OCI-LY7 (cell line): ENCODE measurements at regions not wholly inside any gene's neighbourhood (a gene's known extent, or its start where the extent isn't known, plus 50 kb on each side); places are given as distances from the start of the nearest gene placed in this dataset.

ENCODE experiments used
- EZH2phosphoT487 ChIP-seq: fragments of 200-600 bp; sonication (generic); IDR thresholded peaks from 2 replicates; pipeline ENCODE4 v1.6.1; 2018; ENCODE audit warnings: low read depth, borderline replicate concordance, mild to moderate bottlenecking, mixed run types, antibody characterized with exemption, low read length, moderate library complexity, mixed read lengths
- TF ChIP-seq, protein P1 (sequence below): fragments of 200-600 bp; sonication (generic); conservative IDR thresholded peaks from 2 replicates; pipeline ENCODE4 v1.5.1; 2014; ENCODE audit warnings: mild to moderate bottlenecking, antibody characterized with exemption, low read length, moderate library complexity, mixed read lengths

GRCh38 chr5:143473481-143473880 is 70.0 kb upstream of the NR3C1 start:
- TF ChIP-seq, protein P1, sequence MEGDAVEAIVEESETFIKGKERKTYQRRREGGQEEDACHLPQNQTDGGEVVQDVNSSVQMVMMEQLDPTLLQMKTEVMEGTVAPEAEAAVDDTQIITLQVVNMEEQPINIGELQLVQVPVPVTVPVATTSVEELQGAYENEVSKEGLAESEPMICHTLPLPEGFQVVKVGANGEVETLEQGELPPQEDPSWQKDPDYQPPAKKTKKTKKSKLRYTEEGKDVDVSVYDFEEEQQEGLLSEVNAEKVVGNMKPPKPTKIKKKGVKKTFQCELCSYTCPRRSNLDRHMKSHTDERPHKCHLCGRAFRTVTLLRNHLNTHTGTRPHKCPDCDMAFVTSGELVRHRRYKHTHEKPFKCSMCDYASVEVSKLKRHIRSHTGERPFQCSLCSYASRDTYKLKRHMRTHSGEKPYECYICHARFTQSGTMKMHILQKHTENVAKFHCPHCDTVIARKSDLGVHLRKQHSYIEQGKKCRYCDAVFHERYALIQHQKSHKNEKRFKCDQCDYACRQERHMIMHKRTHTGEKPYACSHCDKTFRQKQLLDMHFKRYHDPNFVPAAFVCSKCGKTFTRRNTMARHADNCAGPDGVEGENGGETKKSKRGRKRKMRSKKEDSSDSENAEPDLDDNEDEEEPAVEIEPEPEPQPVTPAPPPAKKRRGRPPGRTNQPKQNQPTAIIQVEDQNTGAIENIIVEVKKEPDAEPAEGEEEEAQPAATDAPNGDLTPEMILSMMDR, result no peak
- TF ChIP-seq EZH2phosphoT487, result no peak
